LoVo (cell line): ENCODE measurements at regions not wholly inside any gene's neighbourhood (a gene's known extent, or its start where the extent isn't known, plus 50 kb on each side); places are given as distances from the start of the nearest gene placed in this dataset.
"Not testable (repeated sequence)": the region's sequence is repeated elsewhere in the genome, so short reads cannot be mapped to it uniquely, and the experiment has no call there.

Experiments
- DNase-seq: peaks from one replicate; pipeline ENCODE4 v3.0.0-alpha.2; 2016; ENCODE audit warnings: low spot score

DNA sequence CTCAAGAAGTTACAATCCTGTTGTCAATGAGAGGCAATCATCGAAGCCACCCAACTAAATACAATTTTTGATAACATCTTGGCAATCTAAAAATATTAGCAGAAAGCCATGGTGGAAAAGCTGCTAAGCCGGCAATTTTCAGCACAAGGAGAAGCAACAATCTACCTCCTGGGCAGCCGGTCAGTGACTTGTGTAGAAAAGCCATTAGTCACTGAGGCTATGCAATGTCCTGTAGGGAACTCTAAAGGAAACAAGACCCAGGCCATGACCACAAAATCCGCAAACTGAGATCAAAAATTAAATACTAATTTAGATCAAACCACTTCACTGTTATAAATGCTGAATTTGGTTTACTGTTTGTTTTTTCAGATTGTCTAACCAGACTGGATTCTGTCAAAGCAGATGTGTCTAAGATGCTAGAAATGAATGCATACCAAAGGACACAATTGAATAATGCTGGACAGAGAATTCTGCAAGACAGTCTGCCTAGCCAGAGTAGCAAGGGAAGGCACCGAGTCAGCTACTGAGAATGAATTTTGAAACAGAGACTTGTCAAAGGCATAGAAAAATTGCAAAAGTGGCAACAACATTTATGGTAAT is 384.8 kb downstream of the PRELID2 start:
- DNase-seq, result no peak

DNA sequence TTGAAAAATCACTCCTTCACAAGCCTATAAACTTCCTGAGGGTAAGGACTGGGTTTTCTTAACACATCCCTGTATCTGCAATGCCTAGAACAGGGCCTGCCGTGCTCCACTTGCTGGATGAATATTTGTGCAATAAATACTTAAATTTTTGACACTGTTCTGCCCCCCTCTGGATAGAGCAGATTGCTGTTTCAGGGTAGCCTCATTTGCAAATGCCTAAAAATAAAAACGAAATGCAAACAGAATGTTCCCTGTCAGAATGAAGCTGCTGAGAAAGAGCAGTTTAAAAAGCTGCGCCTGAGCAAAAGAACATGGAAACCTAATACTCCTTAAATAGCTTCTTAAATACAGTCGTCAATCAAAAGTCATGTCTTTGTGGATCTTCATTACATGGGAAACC is 385.3 kb downstream of the PRELID2 start:
- DNase-seq, result no peak

GRCh38 chr5:145446875-145447274 is 388.3 kb downstream of the PRELID2 start:
- not testable (repeated sequence) for DNase-seq

GRCh38 chr5:145446412-145446811 is 388.7 kb downstream of the PRELID2 start:
- DNase-seq, result no peak

DNA sequence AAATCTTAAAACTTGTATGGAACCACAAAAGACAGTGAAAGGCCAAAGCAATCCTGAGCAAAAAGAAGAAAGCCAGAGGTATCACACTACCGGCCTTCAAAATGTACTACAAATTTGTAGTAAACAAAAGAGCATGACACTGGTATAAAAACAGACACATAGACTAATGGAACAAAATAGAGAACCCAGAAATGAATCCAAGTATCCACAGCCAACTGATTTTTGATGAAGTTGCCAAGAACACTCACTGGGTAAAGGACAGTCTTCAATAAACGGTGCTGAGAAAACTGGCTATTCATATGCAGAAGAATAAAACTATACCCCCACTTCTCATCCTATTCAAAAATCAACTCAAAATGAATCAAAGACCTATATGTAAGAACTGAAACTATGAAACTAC is 390.1 kb downstream of the PRELID2 start:
- no peak for DNase-seq

- no peak for DNase-seq
These were observed 391.2 kb downstream of the PRELID2 start for GRCh38 chr5:145443964-145444363.

DNA sequence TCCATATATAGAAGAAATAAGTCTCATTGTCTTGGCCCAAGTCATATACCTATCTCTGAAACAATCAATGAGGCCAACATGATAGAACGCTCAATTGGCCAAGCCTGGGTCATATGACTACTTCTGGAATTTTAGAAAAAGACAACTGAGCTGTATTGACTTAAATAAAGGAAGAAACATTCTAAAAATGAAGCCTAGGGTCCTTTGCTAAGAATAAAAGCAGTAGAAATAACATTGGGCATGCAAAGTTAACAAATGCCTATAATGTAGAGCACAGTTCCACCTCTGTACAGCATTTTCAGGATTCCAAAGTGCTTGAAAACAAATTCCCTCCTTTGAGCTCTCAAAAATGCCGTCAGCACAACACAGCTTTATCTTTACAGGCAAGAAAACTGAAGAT is 391.8 kb downstream of the PRELID2 start:
- DNase-seq, result no peak

GRCh38 chr5:145442661-145443060 is 392.5 kb downstream of the PRELID2 start:
- not testable (repeated sequence) for DNase-seq

- no peak for DNase-seq
These were observed 393.9 kb downstream of the PRELID2 start for GRCh38 chr5:145441228-145441627.

DNA sequence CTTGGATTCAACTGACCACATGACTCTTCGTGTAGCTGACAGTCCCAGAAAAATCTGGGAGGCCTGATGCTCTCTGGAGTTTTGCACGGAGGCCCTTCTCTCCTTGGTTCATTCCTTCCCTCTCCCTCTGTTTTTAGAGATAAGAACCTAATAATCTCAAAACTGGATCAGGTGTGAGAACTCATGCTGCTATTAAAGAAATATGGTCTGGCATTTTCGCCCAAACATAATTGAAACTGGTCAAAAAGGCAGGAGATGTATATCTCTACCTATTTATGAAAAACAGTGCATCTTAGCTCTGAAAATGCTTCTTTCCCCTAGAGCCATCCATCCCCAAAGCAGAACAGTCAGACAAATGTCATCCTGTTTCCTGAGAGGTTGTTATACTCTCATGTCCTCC is 397.5 kb downstream of the PRELID2 start:
- no peak for DNase-seq

DNA sequence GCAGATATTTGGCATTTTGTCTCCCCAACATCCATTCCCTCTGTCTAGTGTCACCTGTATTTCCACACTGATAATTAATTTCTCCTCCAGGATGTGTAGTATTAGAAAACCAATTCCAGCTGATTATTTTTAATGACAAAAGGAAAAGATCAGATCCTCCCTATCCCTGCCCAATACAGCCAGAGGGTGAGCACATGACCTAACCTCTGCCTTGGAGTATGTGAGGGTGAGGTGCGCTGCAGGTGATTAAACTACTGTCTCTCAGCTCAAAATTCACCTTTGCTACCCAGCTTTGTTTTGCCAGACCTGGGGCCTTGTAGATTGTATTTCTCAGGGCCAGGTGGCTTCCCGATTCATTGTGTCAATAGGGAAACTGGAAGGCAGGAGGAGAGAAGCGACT is 402.1 kb downstream of the PRELID2 start:
- DNase-seq, result no peak

GRCh38 chr5:145429170-145429569 is 406.0 kb downstream of the PRELID2 start:
- no peak for DNase-seq

DNA sequence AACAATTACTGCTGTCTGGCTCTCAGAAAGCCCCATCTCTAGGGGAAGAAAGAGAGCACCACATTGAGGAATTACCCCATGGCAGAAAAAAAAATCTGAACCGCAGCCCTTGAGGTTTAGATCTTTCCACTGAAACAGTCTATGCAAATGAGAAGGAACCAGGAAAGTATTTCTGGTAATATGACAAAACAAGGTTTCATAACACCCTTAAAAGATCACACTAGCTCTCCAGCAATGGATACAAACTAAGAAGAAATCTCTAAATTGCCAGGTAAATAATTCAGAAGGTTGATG is 427.1 kb downstream of the PRELID2 start:
- no peak for DNase-seq

GRCh38 chr5:145407300-145408047 is 427.7 kb downstream of the PRELID2 start:
- no peak for DNase-seq

DNA sequence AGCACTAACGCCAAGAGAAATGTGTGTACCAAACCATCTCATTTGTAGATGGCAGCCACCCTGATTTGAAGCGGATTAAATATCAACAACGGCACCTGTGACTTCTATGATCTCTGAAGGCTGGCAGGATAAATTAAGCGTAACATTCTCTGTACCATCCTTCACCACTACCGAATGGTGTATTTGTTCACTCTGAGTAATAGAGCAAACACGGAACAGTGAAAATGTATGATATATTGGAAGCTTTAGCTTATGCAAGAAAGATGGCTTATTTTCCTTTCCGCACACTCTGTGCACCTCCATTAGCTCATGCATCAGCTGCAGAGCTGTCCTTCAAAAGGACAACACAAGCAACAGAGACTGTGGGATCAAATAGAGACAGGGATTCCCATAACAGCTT is 431.1 kb downstream of the PRELID2 start:
- no peak for DNase-seq

- DNase-seq, result no peak
These were observed 438.3 kb downstream of the PRELID2 start for GRCh38 chr5:145396888-145397287.

DNA sequence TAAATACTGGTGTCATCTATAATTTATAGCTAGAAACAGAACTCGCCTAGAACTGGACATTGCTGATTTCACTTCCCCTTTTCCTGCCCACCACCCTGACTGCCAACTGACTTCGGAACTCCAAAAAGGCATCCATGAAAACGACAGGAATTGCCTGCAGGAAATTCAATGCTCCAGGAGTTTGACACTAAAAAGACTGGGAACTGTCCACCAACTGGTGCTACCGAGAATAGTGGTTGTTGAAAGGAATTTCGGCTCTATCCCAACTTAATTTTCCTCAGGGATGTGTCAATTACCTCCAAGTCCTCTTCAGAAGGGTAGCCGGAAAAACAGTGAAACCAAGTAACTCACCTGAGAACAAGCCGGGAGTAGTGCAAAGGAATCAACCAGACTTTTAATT is 440.0 kb downstream of the PRELID2 start:
- DNase-seq, result not testable (repeated sequence)

DNA sequence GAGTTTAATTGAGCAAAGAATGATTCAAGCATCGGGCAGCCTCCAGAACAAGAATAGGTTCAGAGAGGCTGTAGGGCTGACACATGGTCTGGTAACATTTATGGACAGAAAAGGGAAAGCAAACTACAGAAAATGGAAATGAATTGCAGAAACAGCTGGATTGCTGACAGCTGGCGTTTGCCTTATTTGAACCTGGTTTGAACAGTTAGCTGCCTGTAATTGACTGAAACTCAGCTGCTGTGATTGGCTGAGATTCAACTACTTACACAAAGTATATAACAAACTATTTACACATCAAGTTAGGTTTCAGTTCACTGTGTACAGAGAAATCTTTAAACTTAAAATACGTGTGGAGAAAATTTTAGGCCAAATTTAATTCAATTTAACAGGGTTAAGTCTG is 441.7 kb downstream of the PRELID2 start:
- no peak for DNase-seq

GRCh38 chr5:145389047-145389446 is 446.1 kb downstream of the PRELID2 start:
- DNase-seq, result no peak

DNA sequence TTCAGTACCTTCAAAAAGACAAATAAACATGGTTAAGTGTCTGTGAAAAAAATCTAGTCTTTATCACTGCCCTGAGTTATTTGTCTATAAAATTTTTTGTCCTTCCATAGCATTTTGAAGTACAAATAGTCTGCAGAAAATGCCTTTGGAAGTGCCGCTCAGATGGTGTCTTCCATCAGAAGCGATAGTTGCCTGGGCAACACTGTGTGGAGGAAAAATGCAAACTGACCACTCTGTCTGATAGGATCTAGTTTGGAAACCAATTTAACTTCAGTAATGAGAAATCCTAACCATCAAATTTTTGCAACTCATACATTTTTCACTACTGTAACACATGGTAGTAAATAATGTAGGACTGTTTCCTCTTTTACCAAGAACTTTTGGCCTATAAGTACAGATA is 449.9 kb downstream of the PRELID2 start:
- no peak for DNase-seq

DNA sequence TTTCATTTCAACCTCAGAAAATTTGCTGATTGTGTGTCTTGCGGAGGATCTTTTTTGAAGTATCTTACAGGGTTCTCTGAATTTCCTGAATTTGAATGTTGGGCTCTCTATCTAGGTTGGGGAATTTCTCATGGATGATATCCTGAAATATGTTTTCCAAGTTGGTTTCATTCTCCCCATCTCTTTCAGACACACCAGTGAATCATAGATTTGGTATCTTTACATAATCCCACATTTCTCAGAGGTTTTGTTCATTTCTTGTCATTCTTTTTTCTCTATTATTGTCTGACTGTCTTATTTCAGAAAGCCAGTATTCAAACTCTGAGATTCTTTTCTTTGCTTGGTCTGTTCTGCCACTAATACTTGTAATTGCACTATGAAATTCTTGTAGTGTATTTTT is 456.9 kb downstream of the PRELID2 start:
- no peak for DNase-seq

DNA sequence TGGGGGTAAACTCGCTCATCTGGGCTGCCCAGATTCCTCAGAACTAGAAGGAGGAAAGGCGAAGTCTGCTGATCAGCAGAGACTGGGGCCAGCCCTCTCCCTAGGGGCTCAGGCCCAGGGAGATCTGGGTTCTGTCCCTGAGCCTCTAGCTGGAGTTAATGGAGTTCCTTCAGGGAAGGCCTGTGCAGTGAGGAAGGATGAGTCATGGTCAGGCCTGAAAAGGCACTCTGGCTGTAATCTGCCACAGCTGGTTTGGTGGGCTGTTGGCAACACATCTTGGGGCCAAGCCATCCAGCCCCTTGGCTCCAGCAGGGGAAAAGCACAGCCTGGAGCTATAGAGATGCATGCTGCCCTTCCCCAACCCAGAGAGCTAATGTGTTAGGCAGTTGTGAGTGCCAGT is 459.6 kb downstream of the PRELID2 start:
- no peak for DNase-seq

DNA sequence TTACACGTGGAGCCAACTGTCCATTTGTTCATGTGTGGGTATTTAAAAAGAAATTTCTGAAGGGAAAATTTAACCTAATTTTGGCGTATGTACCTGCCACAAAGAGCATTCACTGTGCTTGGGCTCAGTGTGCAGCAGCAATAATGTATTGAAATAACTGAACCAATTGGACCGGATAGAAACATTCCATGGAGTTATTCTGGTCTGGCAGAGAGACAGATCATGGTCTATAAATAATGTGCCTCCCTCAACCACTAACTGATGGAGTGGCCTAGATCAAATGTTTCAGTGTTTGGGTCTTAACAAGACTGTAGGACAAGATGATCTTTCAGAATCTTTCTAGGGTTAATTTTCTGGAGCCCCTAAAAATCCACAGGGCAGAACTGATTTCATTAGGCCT is 469.7 kb downstream of the PRELID2 start:
- DNase-seq, result no peak

DNA sequence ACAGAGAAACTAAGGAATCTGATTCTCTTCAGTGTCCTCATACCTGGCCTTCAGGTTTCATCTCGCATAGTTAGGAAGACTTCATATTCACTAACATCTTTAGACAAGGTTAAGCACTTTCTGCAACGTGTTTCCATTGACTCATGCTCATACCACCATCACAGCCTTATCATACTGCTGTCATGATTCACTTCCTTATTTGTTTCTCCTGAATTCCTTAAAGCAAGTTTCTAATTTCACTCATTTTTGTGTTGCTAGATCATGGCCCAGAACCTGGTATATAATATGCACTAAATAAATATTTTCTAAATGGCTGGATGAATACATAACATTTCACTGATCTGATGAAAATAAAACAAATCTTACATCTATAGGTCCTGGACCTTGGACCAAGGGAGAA is 472.9 kb downstream of the PRELID2 start:
- DNase-seq, result no peak
